ENCODE measurements at regions not wholly inside any gene's neighbourhood (a gene's known extent, or its start where the extent isn't known, plus 50 kb on each side); places are given as distances from the start of the nearest gene placed in this dataset.

DNA sequence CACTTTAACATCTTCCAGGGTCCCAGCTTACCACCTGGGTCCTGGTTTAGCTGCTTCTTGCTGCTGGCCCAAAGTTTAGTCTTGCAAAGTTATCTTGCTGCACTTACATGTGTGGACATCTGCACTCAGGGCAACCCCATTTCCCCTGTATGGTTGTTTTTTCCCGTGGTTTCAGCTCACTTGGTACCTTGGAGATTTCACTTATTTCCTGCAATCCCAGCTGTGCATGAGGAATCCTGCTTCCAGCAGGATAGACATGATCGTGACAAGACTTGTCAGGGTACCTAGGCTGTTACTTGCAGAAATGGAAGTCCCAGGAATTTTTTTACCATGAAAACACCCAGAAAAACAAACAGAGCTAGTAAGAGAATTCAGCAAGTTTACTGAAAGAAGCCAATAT lies 95.9 kb upstream of the LEP start:
- ATAC-seq (no peak), DNase-seq (no peak)

DNA sequence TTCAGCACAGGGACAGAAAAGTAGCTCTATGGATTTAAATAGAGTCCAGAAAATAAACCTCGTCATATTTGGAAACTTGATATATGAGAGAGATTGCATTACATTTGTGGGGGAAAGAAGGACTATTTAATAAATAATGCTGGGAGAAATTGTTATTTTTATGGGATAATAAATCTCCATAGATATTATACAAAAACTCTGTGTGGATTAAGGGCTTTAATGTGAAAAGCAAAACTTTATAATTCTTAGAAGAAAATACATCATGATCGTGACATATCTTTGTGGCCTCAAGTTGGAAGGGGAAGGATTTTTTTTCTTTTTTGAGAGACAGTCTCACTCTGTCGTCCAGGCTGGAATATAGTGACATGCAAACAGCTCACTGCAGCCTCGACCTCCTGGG lies 95.0 kb upstream of the LEP start:
- DNase-seq = no peak
- no peak for ATAC-seq

DNA sequence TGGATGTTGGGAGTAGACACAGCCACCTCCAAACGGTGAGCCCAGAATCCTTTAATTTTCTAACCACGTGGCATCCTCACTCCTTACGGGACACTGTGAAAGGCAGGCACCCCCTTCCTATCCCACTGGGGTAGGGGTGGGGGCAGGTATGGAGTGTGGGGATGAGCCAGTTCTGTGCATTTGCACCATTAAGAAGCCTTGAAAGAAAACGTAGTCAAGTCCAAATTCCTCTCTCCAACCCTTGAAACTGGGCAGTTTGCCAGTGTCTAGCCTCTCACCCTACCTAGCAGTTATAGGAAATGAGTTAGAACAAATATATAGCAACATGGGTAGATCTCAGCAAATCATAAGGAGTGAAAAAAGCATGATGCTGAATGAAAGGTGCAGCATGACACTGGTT lies 92.4 kb upstream of the LEP start:
- ATAC-seq = no peak

DNA sequence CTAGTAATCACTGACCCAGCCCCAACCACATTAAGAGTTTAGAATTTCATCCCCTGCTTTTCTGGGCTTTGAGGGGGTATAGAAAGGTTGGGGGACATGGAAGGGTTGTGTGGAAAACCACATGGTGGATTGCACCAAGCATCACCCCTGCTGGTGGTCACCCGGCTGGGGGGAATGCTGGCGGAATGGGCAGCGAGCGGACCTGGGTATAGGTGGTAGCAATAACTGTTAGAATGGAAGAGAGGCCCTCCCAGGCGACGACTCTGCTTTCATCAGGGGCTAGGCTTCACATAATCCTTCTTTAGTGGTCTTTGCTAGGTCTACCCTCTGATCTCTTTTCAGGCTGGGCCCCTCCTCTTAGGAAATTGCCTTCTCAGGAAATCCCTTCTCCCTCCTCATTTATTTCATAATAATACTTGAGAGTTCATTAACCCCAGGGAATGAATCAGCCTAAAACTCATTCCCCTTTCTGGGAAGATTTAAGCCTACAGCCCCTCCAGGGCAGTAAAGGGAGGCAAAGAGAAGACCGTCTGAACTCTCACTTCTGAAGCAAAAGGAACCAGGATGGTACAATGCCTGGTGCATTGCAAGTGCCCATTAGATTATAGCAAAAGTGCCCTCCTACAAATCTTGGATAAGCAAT lies 90.7 kb upstream of the LEP start:
- no peak for DNase-seq
- no peak for ATAC-seq

More for the DNA sequence above, 92.4 kb upstream of the LEP start:
- no peak for DNase-seq

DNA sequence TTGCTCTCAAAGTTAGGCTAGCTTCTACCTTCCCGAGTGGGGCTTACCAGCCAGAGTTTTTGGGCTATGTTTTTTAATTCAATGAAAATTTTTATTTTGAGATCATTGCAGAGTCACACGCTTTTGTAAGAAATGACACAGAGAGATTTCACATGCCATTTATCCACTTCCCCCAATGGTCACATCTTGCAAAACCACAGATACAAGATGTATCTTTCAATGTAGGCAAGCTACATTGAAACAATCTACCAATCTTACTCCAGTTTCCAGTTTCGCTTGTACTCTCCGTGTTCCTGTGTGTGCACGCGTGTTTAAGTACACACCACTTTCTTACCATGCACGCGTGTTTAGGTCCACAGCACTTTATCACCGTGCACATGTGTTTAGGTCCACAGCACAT lies 89.4 kb upstream of the LEP start:
- DNase-seq = no peak
- ATAC-seq = no peak

DNA sequence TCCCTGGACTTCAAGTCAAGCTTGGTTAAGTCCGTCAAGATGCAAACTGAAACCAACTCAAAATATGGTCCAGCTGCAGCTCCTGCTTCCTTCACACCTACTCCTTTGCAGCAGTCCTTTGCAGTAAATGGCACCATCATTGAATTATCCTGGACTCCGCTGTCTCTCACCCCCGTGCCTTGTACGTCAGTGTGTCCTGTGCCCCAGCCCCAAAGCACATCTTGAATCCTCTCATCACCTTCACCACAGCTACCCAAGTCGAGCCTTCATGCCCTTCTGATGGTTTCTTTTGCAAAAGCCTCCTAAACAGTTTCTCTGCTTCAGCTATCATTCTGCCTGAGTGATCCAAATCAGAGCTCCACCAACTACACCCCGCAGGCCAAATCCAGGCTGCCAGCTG lies 88.4 kb upstream of the LEP start:
- ATAC-seq (no peak), DNase-seq (no peak)

DNA sequence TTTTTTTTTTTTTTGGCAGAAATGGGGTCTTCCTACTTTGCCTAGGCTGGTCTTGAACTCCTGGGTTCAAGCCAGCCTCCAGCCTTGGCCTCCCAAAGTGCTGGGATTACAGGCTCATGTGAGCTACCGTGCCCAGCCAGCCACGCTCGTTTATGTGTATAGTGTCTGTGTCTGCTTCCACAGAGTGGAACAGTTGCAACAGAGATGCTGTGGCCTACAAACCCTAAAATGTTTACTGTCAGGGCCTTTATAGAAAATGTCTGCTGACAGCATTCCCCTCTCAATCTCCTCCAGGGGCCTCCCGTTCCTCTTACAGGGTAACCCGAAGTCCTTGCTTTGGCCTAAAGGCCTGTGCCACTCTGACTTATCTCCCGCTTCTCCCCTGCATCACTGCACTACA lies 87.6 kb upstream of the LEP start:
- ATAC-seq (no peak), DNase-seq (no peak)

DNA sequence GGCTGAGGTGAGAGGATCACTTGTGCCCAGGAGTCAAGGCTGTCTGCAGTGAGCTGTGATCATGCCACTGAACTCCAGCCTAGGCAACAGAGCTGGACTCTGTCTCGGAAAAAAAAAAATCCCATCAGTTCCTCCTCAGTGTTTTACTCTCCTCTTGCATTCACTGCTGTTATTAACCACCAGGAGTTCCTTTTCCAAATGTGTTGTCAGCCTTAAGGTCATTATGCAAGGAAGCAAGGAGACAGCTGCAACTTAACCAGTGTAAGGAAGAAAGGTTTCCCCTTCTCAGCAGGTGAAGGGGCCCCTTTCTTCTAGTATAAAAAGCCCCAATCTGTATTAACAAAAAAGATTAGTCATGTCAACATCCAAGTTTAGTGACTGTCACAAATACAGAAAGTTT lies 86.6 kb upstream of the LEP start:
- DNase-seq (no peak), ATAC-seq (no peak)

DNA sequence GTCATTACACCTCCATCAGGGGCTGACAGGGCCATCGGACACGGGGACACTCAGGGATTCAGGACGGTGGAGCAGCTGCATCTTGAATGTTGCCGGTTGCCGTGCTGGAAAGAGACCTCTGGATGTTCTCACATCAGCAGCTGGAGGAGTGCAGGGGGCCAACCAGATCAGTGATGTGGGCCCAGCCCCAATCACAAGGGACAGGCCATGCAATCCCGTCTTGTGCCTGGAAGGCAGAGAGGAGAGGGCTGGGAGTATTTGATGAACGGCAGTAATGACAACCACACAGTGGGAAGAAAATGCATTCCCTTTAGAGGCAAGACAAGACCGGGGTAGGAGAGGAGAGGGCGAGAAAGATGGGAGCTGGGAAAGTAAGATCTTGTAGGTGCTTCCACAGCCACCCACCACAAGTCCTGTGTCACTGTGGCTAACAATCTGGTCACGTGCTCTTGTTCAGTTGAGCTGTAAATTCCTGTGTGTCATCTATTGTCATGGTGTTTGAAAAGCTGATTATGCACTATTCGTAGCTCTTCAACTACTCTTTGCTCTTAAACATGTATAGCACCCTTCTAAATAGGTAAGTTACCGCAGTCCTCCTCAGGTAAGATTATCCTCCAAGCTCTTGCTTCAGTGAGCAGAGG lies 85.9 kb upstream of the LEP start:
- ATAC-seq = no peak

DNA sequence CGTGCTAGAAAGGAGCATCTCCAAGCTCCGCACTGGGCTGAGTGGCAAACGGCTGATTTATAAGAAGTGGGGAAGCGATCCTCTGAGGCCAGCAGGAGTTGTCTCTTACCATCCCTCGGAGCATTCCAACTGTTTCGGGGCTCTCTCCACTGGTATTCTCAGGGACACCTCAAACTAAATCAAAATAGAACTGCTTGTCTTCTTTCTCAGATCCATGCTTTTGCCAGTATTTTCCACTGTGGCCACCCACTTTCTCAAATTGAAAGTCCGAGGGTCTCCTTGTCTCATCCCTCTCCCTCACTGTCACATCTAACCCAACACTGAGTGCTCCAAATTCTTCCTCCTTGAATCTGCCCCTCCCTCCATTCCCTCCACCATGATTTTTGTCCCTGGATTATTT lies 83.2 kb upstream of the LEP start:
- no peak for ATAC-seq
- no peak for DNase-seq

More for the DNA sequence above, 85.9 kb upstream of the LEP start:
- no peak for DNase-seq

DNA sequence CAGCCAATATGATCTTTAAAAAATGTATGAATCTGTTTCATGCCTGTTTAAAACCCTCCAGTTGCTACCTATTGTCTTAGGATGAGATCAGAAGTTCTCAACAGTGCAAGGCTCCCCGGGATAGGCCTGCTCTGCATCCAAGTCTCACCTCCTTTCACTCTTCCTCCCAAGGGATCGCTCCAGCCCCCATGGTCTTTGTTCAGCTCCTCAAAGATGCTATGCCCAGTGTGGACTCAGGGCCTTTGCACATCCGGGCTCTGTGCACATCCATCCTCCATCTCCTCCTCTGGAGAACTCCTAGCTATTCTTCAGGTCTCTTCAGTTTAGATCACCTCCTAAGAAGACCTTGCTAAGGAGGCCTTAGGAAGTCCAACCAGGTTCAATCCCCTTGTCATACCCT lies 82.7 kb upstream of the LEP start:
- DNase-seq (no peak), ATAC-seq (no peak)

DNA sequence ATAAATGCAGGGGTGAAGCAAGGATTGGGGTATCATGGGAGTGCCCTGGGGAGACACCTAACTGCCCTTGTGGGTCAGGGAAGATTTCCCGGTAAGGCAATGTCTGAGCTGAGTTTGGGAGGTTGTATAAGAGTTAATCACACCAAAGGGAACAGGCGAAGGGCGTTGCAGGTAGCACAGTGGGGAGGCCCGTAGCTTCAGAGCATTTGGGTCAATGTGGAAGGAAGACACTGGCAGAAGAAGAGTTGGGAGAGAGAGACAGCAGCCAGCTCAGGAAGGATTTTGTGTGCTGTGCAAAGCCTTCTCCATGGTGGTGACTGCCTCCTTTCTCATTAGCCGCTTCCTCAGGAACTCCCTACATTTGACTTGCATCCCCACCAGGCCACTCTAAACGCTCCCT lies 80.8 kb upstream of the LEP start:
- DNase-seq (no peak), ATAC-seq (no peak)

DNA sequence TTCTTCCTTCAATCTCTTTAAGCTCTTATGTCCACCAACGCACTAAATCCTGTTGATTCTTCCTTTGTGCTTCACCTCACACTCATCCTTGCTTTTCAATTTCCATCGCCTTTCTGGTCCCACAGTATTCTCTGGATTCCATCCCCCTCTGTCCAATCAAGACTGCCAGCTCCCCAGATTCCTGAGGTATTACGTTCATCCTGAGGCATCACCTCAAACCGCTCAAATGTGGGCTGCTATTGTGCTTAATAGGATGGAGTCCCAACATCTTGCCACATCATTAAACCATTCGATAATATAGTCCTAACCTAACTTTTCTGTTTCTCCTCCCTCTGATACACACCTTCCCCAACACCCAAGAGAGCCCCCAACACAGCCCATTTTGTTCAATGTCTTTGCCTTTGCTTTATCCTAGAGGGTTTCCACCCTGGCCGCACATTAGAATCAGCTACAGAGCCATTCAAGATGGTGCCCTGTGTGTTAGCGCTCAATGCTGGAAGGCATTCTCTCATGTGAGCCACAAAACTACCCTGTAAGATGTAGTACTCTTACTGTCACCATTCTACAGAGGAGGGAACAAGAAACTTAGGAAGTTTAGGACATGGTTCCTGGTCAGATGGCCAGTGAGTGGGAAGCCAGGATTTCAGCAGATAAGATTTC lies 79.5 kb upstream of the LEP start:
- ATAC-seq (no peak), DNase-seq (no peak)

DNA sequence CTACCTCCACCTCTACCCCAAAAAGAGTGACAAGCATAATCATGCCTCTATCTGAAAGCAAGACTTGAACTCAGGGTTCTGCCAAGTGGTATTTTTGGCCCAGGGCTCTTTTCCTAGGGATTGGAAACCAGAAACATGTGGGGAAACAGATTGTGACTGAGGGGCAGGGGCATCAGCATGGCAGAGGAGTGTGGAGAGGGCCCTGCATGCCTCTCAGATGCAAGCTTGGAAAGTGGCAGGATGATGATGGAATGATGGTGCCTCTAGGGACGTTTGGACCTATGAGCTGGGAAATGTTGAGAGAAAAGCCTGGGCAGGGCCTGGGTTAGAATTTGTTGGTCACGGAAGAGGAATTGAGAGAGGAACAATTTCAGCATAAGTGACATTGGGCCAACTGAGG lies 78.4 kb upstream of the LEP start:
- no peak for ATAC-seq
- no peak for DNase-seq

DNA sequence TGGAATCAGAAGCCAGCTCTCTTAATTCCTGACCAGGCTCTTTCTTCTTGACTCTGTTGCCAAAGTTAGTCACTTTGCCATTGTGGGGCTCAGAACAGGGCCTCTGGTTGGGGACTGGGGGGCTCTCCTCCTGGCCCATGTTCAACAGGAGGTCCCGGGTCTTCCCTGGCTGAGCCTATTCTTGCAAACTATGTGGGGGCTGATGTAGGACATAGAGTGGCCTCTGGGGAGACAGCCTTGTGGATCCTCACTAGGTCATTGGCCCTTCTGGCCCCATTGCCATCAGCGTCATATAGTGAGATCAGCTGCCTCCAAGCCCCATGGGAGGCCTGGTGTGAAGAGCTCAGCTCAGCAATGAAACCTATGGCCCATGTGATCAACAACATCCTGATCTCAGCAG lies 77.6 kb upstream of the LEP start:
- no peak for ATAC-seq
- no peak for DNase-seq

DNA sequence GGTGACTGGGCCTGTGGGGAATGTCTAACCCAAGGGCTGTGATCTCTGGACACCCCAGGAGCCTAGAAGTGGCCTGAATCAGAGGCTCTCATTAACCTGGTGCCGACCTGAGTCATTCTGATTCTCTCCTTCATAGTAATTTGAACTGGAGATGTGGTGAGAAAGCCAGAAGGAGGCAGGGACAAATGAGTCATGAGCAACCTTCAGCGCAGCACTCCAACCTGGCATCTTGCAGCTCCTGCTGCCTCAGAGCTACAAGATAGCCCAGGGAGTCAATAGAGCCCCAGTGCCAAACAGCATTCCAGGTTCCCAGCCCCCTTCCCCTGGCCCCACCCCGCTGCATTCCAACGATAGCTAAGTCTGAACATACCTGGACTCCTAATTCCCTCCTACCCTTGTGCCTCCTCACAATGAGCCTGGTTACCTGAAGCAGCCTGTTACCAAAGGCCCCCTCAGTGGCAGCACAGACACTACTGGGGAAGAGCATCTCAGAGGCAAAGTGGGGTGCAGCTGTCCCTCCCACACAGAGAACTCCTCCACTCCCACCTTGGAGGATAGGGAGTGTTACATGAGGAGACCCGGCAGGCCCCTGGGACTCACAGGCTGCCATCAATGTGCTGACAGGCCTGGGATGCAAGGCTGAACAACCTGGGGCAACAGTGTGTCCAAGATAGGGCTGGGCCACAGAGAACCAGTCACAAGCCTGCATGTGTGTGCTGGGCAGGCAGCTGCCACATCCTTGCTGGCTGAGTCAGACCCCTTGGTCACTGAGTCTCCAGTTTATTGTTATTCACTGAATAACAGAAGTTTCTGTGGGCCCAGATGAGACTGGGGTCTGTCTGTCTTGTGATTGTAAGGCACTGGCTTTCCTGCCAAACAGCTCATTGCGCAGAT lies 76.8 kb upstream of the LEP start:
- peak; percentile 12 for DNase-seq
- ATAC-seq = peak; percentile 68

DNA sequence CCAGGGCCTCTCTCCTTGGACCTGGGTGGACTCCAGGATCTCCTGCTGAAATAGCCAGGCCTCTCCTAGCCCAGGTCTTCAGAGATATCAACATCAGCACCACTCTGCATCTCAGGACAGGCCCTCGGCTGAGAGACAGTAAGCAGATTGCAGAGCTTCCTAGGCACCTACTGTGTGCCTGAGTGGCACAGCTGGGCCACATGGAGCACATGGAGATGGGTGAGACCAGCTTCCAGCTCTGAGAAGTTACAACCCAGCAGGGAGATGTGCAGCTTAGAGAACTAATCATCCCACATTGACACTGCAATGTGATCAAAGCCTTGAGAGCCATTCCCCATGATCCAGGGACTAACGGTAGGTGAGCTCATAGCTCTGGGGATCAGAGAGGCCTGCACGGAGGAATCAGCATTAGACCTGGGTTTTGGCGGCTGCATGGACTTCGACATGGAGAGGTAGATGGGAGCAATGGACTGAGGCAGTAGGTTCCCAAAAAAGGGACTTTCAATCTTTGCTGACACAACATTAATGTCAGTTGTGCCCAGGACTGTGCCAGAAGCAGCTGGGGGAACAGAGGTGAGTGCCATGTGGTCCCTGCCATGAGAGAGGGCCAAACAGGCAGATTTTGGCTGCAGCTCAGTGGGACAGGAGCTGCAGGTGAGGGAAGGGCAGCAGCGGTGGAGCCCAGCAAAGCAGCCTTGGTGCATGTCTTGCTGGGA lies 76.0 kb upstream of the LEP start:
- DNase-seq = no peak
- ATAC-seq = no peak

DNA sequence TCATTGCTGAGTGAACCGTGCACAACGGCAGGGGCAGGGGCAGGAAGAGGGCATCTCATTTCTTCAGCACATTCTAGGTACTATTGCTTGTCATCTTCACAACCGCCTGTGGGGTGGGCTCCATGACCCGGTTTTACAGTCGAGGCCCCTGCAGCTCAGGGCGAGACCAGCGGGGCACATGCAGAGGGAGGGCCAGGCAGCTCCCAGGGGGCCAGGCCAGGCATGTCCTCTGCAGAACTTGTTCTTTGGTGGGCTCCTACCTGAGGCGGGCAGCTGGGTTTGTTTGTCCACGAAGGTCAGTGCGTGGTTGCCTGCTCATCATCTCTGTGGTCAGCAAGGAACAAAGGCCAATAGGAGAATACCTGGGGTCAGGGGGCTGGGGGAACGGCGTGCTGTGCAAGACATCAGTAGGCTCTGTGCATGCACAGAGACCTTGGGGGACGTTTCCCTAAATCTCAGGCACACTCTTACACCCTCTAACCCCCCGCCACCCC lies 75.1 kb upstream of the LEP start:
- no peak for DNase-seq

DNA sequence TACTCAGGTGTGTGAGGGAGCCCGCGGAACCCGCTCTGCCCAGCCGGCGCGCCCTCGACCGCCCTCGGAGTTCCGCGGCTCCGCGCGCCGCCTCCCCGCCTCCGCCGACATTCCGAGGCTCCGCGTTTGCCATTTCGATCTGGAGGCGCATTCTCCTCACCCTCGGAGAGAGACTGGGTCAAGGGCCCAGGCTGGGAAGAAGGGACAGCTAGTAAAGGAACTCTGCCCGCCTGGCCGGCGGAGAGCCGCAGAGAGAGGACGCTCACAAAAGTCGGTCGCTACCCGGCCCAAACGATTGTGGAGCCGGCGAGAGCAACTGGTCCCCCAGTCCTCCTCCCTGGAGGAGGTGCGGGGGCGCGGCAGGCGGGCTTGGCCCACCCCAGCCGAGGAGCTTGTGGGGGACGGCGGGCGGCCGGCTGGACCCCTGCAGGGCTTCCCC lies 74.5 kb upstream of the LEP start:
- DNase-seq (peak; percentile 13), ATAC-seq (no peak)

More for the DNA sequence above, 75.1 kb upstream of the LEP start:
- ATAC-seq = no peak

DNA sequence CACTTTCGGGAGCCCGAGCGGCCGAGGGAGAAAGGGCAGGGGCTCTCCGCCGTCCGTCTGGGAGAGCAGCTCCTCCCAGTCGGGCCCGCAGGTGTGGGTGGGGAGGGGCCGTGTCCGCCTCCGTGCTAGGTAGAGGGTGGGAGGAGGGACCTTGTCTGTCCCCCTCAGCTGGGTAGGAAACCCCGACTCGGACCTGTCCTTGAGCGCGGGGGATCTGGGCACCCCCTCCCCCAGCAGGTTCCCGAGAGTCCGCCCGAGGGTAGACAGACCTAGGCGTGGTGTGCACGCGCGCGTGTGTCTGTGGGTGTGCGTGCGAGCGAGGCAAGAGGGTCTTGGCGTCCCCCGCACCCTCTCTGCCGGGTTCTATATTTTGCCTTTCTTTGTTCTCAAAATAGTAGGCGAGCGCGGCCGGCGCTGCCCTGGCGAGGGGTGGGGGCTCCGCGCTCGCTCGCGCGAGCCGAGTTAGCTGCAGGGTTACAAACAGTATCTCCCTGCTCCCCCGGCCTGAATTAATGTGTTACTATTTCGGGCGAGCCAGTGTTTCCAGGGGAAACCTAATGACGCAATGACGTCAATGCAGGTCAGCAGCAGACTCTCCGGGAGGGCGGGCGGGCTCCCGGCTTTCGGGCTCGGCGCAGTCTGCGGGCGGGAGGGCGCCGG lies 73.9 kb upstream of the LEP start:
- DNase-seq = peak; percentile 30
- peak; percentile 59 for ATAC-seq
